ENCODE measurements at regions not wholly inside any gene's neighbourhood (a gene's known extent, or its start where the extent isn't known, plus 50 kb on each side); places are given as distances from the start of the nearest gene placed in this dataset.
A peak's percentile ranks its signal among the peaks of the same experiment; 100 is the strongest.
"Not testable (repeated sequence)": the region's sequence is repeated elsewhere in the genome, so short reads cannot be mapped to it uniquely, and the experiment has no call there.

GRCh38 chr15:67920524-67921240 is 80.8 kb upstream of the RNU6-1 start:
- no peak for DNase-seq

GRCh38 chr15:67922106-67922675 is 82.3 kb upstream of the RNU6-1 start:
- no peak for DNase-seq

GRCh38 chr15:67922971-67923945 is 83.4 kb upstream of the RNU6-1 start:
- peak; percentile 94 for DNase-seq

- no peak for DNase-seq
Measured at GRCh38 chr15:67924359-67924974, 84.6 kb upstream of the RNU6-1 start.

GRCh38 chr15:67925182-67925581 is 85.3 kb upstream of the RNU6-1 start:
- DNase-seq: no peak

GRCh38 chr15:67927501-67928168 is 87.8 kb upstream of the RNU6-1 start:
- no peak for DNase-seq

GRCh38 chr15:67928666-67929065 is 88.8 kb upstream of the RNU6-1 start:
- no peak for DNase-seq

GRCh38 chr15:67930720-67931119 is 90.9 kb upstream of the RNU6-1 start:
- no peak for DNase-seq

GRCh38 chr15:67931861-67932260 is 92.0 kb upstream of the RNU6-1 start:
- no peak for DNase-seq

GRCh38 chr15:67934126-67934525 is 94.3 kb upstream of the RNU6-1 start:
- DNase-seq: not testable (repeated sequence)

- DNase-seq: no peak
Measured at GRCh38 chr15:67935244-67935643, 95.4 kb upstream of the RNU6-1 start.

- DNase-seq: no peak
Measured at GRCh38 chr15:67936258-67936657, 96.4 kb upstream of the RNU6-1 start.

GRCh38 chr15:67937153-67937761 is 97.4 kb upstream of the RNU6-1 start:
- DNase-seq: no peak

GRCh38 chr15:67939179-67939578 is 99.3 kb upstream of the RNU6-1 start:
- not testable (repeated sequence) for DNase-seq

GRCh38 chr15:67939588-67940323 is 99.9 kb upstream of the RNU6-1 start:
- not testable (repeated sequence) for DNase-seq

GRCh38 chr15:67940324-67940719 is 100.5 kb upstream of the RNU6-1 start:
- no peak for DNase-seq

GRCh38 chr15:67941648-67942310 is 101.9 kb upstream of the RNU6-1 start:
- DNase-seq: no peak

- DNase-seq: no peak
Measured at GRCh38 chr15:67943475-67943874, 103.6 kb upstream of the RNU6-1 start.

- DNase-seq: no peak
Measured at GRCh38 chr15:67944010-67944641, 104.3 kb upstream of the RNU6-1 start.

- no peak for DNase-seq
Measured at GRCh38 chr15:67945131-67945530, 105.3 kb upstream of the RNU6-1 start.
